Neural crest cell (in vitro differentiated cells): ENCODE measurements at regions not wholly inside any gene's neighbourhood (a gene's known extent, or its start where the extent isn't known, plus 50 kb on each side); places are given as distances from the start of the nearest gene placed in this dataset.

Experiments used
- DNase-seq: peaks from one replicate; pipeline ENCODE4 v3.0.0; 2021; ENCODE audit warnings: low read depth, mixed read lengths, low spot score
- H3K27ac Mint-ChIP-seq: one replicate; pipeline ENCODE4 v1.8.0; 2021; ENCODE audit warnings: mild to moderate bottlenecking, mixed read lengths; ENCODE audit not compliant: unreplicated experiment
- H3K27me3 Mint-ChIP-seq: 2 replicates; pipeline ENCODE4 v1.8.0; 2021; ENCODE audit warnings: low read depth, mild to moderate bottlenecking, mixed read lengths
- H3K36me3 Mint-ChIP-seq: 2 replicates; pipeline ENCODE4 v1.8.0; 2021; ENCODE audit warnings: low read depth, mild to moderate bottlenecking, mixed read lengths
- H3K4me1 Mint-ChIP-seq: 2 replicates; pipeline ENCODE4 v1.8.0; 2021; ENCODE audit warnings: mixed read lengths
- H3K4me3 Mint-ChIP-seq: one replicate; pipeline ENCODE4 v1.8.0; 2021; ENCODE audit warnings: mild to moderate bottlenecking, mixed read lengths
- H3K9me3 Mint-ChIP-seq: 2 replicates; pipeline ENCODE4 v1.8.0; 2021; ENCODE audit warnings: mixed read lengths
- TF ChIP-seq, protein P1 (sequence below): fragments of 200-600 bp; sonication (generic); conservative IDR thresholded peaks from 2 replicates; pipeline ENCODE4 v1.5.0; 2021; ENCODE audit warnings: antibody characterized with exemption, mild to moderate bottlenecking

DNA sequence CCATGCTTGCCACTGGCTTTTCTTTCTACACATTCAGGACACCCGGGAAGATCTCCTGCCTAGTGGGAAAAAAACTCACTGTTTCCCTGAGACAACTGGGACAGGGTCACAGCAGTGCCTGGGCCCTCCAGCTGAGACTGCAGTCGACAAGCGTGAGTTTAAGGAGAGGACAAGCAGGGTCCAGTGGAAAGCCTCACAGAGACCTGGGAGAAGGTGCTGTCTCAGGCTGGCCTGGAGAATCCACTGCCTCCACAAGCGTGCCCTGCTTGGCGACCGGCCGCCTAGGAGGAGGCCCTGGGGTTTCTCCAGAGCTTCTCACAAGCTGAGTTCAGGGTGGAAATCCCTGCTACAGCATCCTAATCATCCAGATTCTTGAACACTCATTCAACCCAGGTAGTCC, 519.6 kb upstream of the RAB6C start:
- Mint-ChIP-seq H3K27me3 (no peaks in the 10 kb centered on the region), H3K9me3 (no peaks in the 10 kb centered on the region), H3K36me3 (no peaks in the 10 kb centered on the region), H3K4me1 (no peaks in the 10 kb centered on the region), H3K4me3 (no peak overlapping the region), H3K27ac (no peak overlapping the region)
- DNase-seq = no peak
- TF ChIP-seq, protein P1, sequence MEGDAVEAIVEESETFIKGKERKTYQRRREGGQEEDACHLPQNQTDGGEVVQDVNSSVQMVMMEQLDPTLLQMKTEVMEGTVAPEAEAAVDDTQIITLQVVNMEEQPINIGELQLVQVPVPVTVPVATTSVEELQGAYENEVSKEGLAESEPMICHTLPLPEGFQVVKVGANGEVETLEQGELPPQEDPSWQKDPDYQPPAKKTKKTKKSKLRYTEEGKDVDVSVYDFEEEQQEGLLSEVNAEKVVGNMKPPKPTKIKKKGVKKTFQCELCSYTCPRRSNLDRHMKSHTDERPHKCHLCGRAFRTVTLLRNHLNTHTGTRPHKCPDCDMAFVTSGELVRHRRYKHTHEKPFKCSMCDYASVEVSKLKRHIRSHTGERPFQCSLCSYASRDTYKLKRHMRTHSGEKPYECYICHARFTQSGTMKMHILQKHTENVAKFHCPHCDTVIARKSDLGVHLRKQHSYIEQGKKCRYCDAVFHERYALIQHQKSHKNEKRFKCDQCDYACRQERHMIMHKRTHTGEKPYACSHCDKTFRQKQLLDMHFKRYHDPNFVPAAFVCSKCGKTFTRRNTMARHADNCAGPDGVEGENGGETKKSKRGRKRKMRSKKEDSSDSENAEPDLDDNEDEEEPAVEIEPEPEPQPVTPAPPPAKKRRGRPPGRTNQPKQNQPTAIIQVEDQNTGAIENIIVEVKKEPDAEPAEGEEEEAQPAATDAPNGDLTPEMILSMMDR = no peak

DNA sequence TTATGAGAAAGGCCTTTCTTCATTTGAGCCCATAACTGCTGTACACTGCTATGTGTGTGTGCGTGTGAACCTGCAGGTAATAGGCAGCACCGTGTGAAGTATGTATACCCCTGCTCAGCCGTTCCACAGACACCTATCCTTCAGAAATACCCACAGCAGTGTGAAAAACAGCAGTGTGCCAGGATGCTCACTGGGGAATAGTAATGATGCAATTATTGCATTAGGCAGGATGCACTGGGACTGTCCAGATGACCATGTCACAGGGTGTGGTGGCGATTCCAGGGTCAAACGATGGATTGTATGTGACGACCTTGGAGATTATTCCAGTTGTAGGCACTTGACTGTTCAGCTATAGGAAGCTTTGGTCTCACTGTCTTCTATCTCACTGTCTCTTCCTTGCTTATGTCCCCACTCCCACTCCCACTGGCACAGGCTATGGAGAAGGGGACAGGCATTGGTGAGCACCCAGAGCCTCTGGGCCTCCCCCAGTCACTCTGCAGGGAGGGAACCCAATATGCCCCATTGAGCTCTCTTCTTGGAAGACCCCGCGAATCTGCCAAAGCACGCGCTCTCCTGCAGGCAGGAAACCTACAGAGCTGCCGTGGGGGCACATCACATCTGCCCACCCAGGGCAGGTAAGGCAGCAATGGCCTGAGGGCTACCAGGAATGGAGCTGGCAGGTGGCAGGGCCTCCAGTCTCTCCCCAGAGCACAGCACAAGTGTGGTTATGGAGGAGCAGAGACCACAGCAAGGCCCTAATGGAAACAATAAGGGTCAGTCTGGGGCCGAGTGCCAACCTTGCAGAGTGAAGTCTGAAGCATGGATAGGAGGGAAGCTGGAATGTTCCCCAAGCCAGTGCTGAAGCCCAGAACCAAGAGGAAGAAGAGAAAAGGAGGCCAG, 518.9 kb upstream of the RAB6C start:
- no peaks in the 10 kb centered on the region for H3K4me1 Mint-ChIP-seq
- H3K27me3 Mint-ChIP-seq = no peaks in the 10 kb centered on the region
- TF ChIP-seq, protein P1 = no peak
- no peak overlapping the region for H3K27ac Mint-ChIP-seq
- no peaks in the 10 kb centered on the region for H3K36me3 Mint-ChIP-seq
- no peak for DNase-seq
- H3K4me3 Mint-ChIP-seq = no peak overlapping the region
- no peaks in the 10 kb centered on the region for H3K9me3 Mint-ChIP-seq

DNA sequence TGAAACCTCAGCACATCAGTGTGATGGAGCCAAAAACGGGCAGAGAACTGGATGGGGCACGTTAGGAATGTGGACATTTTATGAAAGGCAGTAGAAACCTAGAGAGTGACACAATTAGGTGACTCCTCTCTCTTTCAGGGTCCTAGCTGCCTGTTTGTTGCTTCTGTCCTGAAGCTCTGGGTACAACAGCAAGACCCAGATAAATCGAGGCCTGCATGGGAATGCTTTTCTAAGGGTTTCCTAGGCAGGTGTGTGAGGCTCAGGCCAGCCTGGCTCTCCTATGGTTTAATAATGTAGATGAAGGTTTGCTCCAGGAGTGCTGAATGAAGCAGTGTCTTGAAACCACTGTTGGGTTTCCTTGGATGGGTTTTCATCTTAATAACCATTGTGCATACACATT, 517.1 kb upstream of the RAB6C start:
- Mint-ChIP-seq H3K4me1 (no peaks in the 10 kb centered on the region), H3K9me3 (no peaks in the 10 kb centered on the region), H3K27ac (no peak overlapping the region), H3K36me3 (no peaks in the 10 kb centered on the region), H3K27me3 (no peaks in the 10 kb centered on the region), H3K4me3 (no peak overlapping the region)
- TF ChIP-seq, protein P1 = no peak
- DNase-seq = no peak

DNA sequence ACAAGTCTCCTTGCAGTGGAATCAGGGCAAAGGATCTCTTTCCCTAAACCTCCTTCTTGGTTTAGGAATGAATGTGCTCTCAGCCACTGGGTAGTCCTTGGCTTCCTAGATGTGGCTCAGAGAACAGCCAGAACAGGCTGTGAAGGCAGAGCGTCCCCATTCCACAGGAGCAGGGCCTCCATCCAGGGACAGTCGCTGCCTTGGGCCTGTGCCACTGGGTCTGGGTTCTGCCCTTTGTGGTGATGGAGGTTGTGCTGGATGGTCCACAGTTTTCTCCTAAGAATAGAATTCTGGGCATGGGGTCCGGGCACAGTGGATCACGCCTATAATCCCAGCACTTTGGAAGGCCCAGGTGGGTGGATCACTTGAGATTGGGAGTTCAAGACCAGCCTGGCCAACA, 516.5 kb upstream of the RAB6C start:
- Mint-ChIP-seq H3K27me3 (no peaks in the 10 kb centered on the region), H3K4me1 (no peaks in the 10 kb centered on the region), H3K27ac (no peak overlapping the region), H3K36me3 (no peaks in the 10 kb centered on the region), H3K4me3 (no peak overlapping the region), H3K9me3 (no peaks in the 10 kb centered on the region)
- DNase-seq = no peak
- TF ChIP-seq, protein P1 = no peak

DNA sequence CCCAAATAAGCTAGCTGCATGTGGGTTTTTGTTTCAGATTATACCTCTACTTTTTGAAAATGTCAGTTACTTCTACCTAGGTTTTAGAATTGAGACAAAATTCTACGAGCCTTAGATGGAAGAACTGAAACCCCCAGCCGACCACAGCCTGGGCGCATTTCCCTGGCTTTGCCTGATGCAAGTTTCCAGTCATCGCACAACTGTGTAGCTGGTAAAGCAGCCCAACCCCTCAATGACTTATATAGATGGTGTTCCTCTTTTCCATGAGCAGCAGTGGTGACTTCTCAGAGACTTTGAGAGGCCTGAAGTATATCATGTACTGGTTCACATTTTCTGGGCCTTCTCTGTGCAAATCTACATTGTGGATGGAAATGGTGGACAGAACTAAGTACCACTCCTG, 515.4 kb upstream of the RAB6C start:
- no peaks in the 10 kb centered on the region for H3K27me3 Mint-ChIP-seq
- no peak overlapping the region for H3K27ac Mint-ChIP-seq
- H3K4me1 Mint-ChIP-seq = no peaks in the 10 kb centered on the region
- H3K9me3 Mint-ChIP-seq = no peaks in the 10 kb centered on the region
- no peaks in the 10 kb centered on the region for H3K36me3 Mint-ChIP-seq
- no peak for DNase-seq
- TF ChIP-seq, protein P1 = no peak
- no peak overlapping the region for H3K4me3 Mint-ChIP-seq
